Activated T-helper 17 cell treated with anti-CD3 and anti-CD28 coated beads, Interleukin-2, amount 50 U/mL, for 72 hours (primary cell): ENCODE measurements at regions not wholly inside any gene's neighbourhood (a gene's known extent, or its start where the extent isn't known, plus 50 kb on each side); places are given as distances from the start of the nearest gene placed in this dataset.

Experiments
- ATAC-seq: fragments of 150-1000 bp; cut with Tn5 transposase; replicated peaks from 2 replicates; pipeline ENCODE4 v1.10.0; 2021; ENCODE audit warnings: mild to moderate bottlenecking, moderate library complexity
- H3K27ac Mint-ChIP-seq: one replicate; pipeline ENCODE4 v1.8.0; 2022; ENCODE audit warnings: mixed read lengths
- H3K27me3 Mint-ChIP-seq: one replicate; pipeline ENCODE4 v1.8.0; 2022; ENCODE audit warnings: mixed read lengths
- H3K36me3 Mint-ChIP-seq: one replicate; pipeline ENCODE4 v1.8.0; 2022; ENCODE audit warnings: low read depth, mild to moderate bottlenecking, mixed read lengths
- H3K4me1 Mint-ChIP-seq: one replicate; pipeline ENCODE4 v1.8.0; 2022; ENCODE audit warnings: mixed read lengths
- H3K4me3 Mint-ChIP-seq: one replicate; pipeline ENCODE4 v1.8.0; 2022; ENCODE audit warnings: mild to moderate bottlenecking, mixed read lengths
- H3K9me3 Mint-ChIP-seq: one replicate; pipeline ENCODE4 v1.8.0; 2022; ENCODE audit warnings: mixed read lengths

DNA sequence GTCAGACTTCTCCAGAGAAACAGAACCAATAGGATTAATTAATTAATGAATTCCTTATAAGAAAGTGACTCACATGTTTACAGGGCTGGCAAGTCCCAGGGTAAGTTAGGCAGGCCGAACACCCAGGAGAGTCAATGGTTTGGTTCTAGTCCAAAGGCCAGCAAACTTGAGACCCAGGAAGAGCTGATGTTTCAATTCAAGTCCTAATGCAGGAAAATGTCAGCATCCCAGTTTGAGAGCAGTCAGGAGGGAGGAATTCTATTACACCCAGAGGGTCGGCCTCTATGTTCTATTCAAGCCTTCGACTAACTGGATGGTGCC, 466.0 kb downstream of the INSC start:
- H3K4me3 Mint-ChIP-seq: no peak overlapping the region
- no peak overlapping the region for H3K27ac Mint-ChIP-seq
- H3K27me3 Mint-ChIP-seq: no peaks in the 10 kb centered on the region
- ATAC-seq: no peak
- H3K4me1 Mint-ChIP-seq: no peaks in the 10 kb centered on the region
- no peaks in the 10 kb centered on the region for H3K9me3 Mint-ChIP-seq
- H3K36me3 Mint-ChIP-seq: no peaks in the 10 kb centered on the region

DNA sequence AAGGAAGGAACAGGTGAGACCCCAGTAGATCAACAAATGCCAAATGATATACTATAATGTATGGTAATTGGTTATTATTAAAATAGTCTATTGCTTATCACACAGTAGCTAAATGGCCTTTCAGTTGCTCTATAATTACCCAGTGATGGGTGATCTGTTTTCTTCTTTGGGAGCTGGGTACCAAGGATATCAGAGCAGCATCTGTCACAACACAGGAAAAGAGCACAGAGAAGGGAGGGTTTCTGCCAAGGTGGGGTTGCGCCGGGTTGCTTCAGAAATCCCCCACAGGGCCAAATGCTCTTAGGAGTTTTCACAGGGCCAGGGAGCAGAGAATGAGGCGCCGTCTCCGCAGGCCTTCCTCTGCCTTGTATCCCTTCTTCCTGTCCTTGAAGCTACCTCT, 469.4 kb downstream of the INSC start:
- no peak overlapping the region for H3K27ac Mint-ChIP-seq
- no peaks in the 10 kb centered on the region for H3K27me3 Mint-ChIP-seq
- ATAC-seq: no peak
- H3K36me3 Mint-ChIP-seq: no peaks in the 10 kb centered on the region
- H3K9me3 Mint-ChIP-seq: no peaks in the 10 kb centered on the region
- H3K4me1 Mint-ChIP-seq: no peaks in the 10 kb centered on the region
- H3K4me3 Mint-ChIP-seq: no peak overlapping the region

DNA sequence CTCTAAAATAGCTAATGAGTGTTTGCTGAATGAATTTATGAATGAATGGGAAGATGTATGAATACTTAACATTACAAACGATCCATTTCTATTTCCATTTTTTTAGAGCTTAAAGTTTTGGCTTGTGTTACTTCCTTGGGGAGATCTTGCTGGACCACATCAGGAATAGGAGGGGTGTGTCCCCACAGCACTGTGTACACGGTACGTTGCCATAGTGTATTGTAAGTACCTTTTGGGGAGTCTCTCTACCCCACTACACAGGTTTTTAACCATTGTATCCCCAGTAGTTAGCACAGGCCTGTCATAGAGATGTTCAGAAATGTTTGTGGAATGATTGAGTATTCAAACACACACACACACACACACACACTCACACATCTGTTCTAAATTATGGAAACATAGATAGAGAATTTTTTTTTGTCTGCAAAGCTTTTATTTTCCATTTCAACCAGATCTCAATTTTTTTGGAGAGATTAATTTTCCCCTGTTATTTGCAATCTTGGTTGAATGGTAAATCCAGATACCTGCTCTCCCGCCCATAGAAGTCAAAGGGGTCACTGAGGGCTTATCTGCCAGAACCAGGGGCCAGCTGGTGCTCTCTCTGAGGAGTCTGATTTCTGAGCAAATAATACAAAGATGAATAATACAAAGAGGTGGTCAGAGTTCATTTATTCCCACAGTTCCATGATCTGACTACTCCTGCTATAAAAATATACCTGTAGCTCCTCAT, 471.0 kb downstream of the INSC start:
- H3K27ac Mint-ChIP-seq: no peak overlapping the region
- no peak overlapping the region for H3K4me3 Mint-ChIP-seq
- H3K4me1 Mint-ChIP-seq: no peaks in the 10 kb centered on the region
- ATAC-seq: no peak
- no peaks in the 10 kb centered on the region for H3K27me3 Mint-ChIP-seq
- no peaks in the 10 kb centered on the region for H3K9me3 Mint-ChIP-seq
- no peaks in the 10 kb centered on the region for H3K36me3 Mint-ChIP-seq

DNA sequence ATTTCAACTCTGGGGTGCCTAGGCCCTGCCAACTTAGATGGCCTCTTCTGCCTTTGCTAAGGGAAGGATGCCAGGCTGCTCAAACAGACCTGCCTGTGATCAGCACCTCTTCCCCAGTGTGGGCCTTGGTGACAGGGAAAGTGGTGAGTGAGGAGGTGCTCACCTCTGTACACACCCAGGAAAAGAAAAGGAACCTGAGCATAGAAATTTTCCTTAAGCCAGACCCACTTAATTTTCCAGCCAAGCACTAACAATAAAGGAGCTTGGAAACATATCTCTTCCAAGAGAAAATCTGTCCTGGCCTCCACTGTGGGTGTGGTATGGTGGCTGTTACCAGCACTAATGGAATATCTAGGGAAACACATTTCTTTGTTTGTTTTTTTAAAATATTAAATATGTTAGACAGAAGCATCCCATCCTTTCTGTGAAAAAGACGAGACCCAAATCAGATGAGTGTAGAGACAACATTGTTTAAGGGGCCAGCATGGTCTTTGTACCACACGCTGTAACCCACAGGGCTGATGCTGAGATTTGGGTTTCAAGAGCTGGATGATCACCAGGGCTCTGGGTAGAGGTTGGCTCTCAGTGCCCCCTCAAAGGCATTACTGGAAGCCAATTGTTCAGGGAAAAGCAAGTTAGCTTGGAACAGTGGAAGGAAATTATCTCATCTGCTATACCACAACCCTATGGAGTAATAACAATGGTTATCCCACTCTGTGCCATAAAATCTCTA, 472.2 kb downstream of the INSC start:
- H3K27me3 Mint-ChIP-seq: no peaks in the 10 kb centered on the region
- H3K27ac Mint-ChIP-seq: no peak overlapping the region
- no peaks in the 10 kb centered on the region for H3K36me3 Mint-ChIP-seq

DNA sequence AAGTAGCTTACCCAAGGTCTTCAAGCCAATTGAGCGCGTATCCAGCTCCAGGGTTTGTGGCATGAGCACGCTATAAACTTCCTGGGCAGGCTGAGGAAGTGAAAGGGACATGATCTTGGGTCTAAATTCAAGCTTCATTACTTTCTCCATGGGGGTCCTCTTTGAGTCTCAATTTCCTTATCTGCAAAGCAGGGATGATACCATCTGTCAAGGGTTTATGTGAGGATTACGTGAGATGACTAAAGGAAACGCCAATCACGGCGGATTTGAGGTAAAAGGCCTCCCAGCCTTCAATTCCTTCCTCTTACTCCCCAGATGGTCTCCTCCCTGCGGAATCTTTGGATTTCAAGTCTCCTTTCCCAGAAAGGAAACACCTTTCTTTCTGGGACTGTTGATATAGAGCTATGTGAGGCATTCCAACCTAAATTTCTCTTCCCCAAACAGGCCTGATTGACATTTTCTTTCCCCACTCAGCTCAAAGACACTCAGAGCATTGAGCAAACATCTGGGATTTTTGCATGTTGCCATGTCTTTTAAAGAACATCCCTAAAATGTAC, 474.4 kb downstream of the INSC start:
- Mint-ChIP-seq H3K4me1 (no peaks in the 10 kb centered on the region), H3K9me3 (no peaks in the 10 kb centered on the region), H3K27me3 (no peaks in the 10 kb centered on the region), H3K27ac (no peak overlapping the region), H3K4me3 (no peak overlapping the region), H3K36me3 (no peaks in the 10 kb centered on the region)
- no peak for ATAC-seq

More for the DNA sequence above, 472.2 kb downstream of the INSC start:
- Mint-ChIP-seq H3K4me3 (no peak overlapping the region), H3K4me1 (no peaks in the 10 kb centered on the region), H3K9me3 (no peaks in the 10 kb centered on the region)
- no peak for ATAC-seq

DNA sequence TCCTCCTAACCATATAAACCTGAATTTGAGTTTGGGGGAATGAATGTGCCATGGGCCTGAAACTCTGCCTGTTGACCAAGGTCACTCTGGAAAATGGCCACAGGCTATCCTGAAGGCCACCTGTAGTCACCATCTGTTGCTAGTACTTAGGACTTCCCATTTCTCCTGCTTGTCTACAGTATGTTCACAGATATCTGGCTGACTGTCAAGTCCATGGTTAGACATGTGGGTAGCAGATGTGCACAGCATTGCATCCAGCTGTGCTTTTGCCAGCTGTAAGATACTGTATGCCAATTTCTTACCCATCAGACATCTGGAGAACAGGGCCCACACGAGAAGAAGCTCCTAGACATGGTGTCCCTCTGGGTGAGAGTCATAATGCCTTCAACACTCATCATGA, 475.4 kb downstream of the INSC start:
- no peaks in the 10 kb centered on the region for H3K4me1 Mint-ChIP-seq
- ATAC-seq: no peak
- H3K4me3 Mint-ChIP-seq: no peak overlapping the region
- H3K36me3 Mint-ChIP-seq: no peaks in the 10 kb centered on the region
- no peaks in the 10 kb centered on the region for H3K9me3 Mint-ChIP-seq
- H3K27me3 Mint-ChIP-seq: no peaks in the 10 kb centered on the region
- no peak overlapping the region for H3K27ac Mint-ChIP-seq

DNA sequence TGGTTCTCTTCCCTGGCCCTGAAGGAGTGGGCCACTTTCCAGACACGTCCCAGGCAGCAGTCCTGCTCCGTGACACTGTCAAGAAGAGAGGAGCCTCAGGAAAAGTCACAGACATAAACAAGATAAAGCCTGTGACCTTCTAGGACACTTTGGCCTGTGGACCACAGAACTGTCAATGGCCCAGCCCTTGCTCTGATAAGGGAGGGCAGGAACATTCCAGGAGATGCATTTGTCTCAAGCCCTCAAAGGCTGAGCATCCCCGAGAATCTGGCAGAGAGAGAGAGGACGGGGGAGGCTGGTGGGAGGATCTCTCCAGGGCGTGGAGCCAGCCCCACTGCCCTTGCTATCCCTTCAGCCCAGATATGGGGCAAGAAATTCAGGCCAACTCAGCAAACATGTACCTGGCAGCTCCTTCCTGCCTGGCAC, 476.4 kb downstream of the INSC start:
- H3K27me3 Mint-ChIP-seq: no peaks in the 10 kb centered on the region
- H3K36me3 Mint-ChIP-seq: no peaks in the 10 kb centered on the region
- H3K4me1 Mint-ChIP-seq: no peaks in the 10 kb centered on the region
- ATAC-seq: no peak
- no peaks in the 10 kb centered on the region for H3K9me3 Mint-ChIP-seq
- H3K27ac Mint-ChIP-seq: no peak overlapping the region
- H3K4me3 Mint-ChIP-seq: no peak overlapping the region

DNA sequence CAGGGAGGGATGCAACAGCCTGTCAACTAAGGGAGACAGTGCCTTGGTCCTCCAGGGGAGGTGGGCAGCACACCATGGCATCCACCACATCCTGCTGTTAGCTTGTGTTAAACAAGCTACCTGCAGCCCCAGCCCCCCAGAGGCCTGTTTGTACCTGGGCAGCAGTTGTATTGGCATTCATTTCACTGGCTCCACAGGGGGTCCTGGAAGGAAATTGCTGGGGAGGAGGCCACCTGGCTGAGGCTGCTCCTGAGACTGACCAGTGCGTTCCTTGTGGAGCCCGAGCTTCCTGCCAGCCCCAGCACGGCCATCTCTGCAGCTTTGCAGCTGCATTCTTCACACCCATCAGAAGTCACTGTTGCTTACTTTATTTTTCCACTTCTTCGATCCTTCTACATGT, 479.9 kb downstream of the INSC start:
- no peaks in the 10 kb centered on the region for H3K9me3 Mint-ChIP-seq
- H3K36me3 Mint-ChIP-seq: no peaks in the 10 kb centered on the region
- no peak overlapping the region for H3K4me3 Mint-ChIP-seq
- H3K4me1 Mint-ChIP-seq: no peaks in the 10 kb centered on the region
- no peak for ATAC-seq
- H3K27ac Mint-ChIP-seq: no peak overlapping the region
- no peaks in the 10 kb centered on the region for H3K27me3 Mint-ChIP-seq

DNA sequence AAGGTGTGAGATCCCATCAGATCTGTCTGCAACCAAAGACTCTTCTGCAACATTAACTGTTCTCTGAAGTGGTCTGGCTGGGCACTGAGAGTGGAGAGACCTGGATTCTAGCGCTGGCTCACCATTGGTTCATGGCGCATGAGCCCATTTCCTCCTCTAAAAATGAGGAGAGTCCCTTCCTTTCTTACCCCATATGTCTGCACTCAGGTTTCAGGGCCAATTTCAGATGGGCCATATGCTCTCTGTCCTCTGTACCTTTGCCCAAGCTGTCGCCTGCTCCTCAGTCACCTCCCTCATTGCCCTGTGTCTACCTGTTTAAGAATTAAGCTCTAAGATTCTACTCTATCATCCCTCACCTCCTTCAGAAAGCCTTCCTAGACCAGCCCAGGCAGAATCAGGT, 484.7 kb downstream of the INSC start:
- no peak overlapping the region for H3K4me3 Mint-ChIP-seq
- H3K27me3 Mint-ChIP-seq: no peaks in the 10 kb centered on the region

DNA sequence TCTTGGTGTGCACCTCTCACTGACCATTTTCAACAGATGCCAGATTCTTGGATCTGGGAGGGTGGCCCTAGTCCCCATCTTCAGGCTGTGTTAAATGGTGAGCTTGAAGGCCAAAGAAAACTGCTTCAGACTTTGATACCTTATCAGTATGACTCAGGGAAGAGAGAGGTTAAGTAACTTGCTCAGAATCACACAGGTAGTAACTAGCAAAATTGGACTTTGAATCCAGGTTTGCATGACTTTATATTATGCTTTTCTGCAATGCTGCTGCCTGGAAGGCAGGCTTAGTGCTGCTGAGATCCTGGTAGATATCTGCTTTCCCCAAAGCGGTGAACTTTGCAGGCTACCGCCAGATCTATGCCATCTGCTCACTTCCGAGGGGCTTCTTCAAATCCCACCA, 487.3 kb downstream of the INSC start:
- Mint-ChIP-seq H3K27ac (no peak overlapping the region), H3K27me3 (peaks cover 7% of the 10 kb centered on the region), H3K4me3 (no peak overlapping the region), H3K36me3 (no peaks in the 10 kb centered on the region), H3K9me3 (no peaks in the 10 kb centered on the region), H3K4me1 (no peaks in the 10 kb centered on the region)
- no peak for ATAC-seq

More for the DNA sequence above, 484.7 kb downstream of the INSC start:
- H3K9me3 Mint-ChIP-seq: no peaks in the 10 kb centered on the region
- H3K4me1 Mint-ChIP-seq: no peaks in the 10 kb centered on the region
- no peaks in the 10 kb centered on the region for H3K36me3 Mint-ChIP-seq
- no peak overlapping the region for H3K27ac Mint-ChIP-seq
- ATAC-seq: no peak

DNA sequence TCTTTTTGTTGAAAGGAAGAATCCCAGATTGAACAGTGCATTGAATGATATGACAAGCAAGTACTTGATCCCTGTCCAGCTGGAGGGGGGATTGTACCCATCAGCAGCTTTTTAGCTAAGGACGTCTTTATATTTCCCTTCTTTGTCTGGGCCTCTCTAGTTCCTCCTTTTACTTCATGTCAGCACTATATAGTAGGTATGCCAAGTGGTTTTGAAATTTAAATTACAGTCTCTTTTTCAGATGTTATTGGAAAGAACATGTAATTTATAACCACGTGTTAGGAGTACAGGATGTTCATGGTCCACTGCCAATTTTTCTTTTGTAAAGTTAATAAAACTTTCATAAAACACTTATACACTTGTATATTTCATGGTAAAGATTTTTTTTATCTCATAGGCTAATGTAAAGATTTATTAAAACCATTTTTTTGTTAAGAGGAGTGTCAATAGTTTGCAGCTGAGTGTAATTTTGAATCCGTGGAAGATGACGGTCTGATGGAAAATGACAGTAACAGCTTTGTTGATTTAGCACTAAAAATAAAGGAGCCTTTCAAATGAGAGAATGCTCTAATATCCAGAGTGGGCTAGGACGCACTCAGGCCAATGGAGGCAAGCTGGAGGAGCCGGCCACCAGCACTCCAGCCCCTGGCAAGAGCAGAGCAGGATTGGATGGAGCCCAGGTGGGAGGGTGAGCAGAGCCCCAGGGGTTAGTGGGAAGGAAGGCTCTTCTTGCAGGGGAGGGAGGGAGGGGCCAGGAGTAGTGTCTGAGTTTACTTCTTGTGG, 488.3 kb downstream of the INSC start:
- Mint-ChIP-seq H3K4me1 (no peaks in the 10 kb centered on the region), H3K36me3 (no peaks in the 10 kb centered on the region), H3K4me3 (no peak overlapping the region), H3K9me3 (no peaks in the 10 kb centered on the region), H3K27ac (no peak overlapping the region), H3K27me3 (peaks cover 7% of the 10 kb centered on the region)
- no peak for ATAC-seq

DNA sequence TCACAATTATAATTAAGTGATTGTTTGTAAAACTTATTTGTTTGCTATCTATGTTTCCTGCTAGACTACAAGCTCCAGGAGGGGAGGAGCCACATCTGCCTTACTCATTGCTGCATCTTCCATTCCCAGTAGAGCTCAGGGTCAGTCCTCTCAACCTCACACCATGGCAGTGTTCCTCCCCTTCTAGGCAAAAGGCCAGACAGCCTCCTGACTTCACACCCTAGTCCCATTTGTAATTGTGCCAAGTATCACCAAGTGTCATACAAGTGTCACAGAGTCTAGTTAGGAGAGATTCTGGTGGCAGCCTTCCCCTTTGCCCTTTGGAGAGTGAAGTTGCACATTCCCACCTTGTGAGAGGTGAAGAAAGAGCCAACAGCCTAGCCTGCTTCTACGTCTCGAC, 490.4 kb downstream of the INSC start:
- no peak overlapping the region for H3K4me3 Mint-ChIP-seq
- no peak overlapping the region for H3K27ac Mint-ChIP-seq
- no peaks in the 10 kb centered on the region for H3K36me3 Mint-ChIP-seq
- H3K27me3 Mint-ChIP-seq: peaks cover 7% of the 10 kb centered on the region
- H3K4me1 Mint-ChIP-seq: no peaks in the 10 kb centered on the region
- no peak for ATAC-seq
- H3K9me3 Mint-ChIP-seq: no peaks in the 10 kb centered on the region

DNA sequence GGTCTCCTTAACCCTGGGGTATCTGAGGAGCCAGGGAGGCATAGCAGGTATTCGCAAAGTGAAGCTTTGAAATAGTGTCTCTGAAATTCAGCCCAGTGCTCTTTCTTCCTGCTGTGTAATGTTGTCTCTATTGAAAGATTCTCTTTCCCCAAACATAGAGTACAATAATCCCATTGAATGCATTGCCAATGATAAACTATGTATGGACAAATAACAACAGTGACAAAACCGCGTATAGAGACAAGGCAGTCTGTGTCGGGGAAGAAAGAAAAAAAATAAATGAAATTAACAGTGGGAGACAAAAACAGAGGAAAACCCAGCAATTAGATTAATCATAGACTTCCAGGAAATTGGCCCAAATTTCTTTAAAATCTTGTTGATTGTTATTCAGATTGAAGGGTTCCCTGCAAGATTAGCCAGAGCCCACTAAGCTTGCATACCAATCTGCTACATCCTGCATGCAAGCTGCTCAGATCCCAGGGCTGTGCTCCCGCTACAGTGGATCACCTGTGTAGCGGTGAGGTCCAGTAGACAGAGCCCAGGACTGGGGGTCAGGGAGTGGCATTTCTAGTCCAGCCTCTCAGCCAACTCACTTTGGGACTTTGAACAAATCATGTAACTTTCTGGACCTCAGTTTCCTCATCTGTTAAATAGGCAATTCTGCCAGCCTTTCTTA, 492.8 kb downstream of the INSC start:
- H3K36me3 Mint-ChIP-seq: no peaks in the 10 kb centered on the region
- peaks cover 11% of the 10 kb centered on the region for H3K27me3 Mint-ChIP-seq
- no peaks in the 10 kb centered on the region for H3K9me3 Mint-ChIP-seq
- no peak overlapping the region for H3K4me3 Mint-ChIP-seq
- H3K27ac Mint-ChIP-seq: no peak overlapping the region
- no peak for ATAC-seq
- no peaks in the 10 kb centered on the region for H3K4me1 Mint-ChIP-seq

DNA sequence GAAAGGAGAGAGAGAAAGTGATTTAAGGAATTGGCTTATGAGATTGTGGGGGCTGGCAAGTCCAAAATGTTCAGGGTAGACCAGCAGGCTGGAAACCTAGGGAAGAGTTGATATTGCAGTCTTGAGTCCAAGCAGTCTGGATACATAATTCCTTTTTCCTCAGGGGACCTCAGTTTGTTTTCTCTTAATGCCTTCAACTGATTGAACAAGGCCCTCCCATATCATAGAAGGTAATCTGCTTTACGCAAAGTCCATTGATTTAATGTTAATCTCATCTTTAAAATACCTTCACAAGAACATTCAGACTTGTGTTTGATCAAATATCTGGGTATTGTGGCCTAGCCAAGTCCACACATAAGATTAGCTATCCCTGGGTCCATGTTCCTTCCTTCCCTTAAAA, 494.7 kb downstream of the INSC start:
- no peak for ATAC-seq
- Mint-ChIP-seq H3K27me3 (peaks cover 11% of the 10 kb centered on the region), H3K27ac (no peak overlapping the region), H3K36me3 (no peaks in the 10 kb centered on the region), H3K4me1 (no peaks in the 10 kb centered on the region), H3K4me3 (no peak overlapping the region), H3K9me3 (no peaks in the 10 kb centered on the region)
